Hepatocyte (in vitro differentiated cells): ENCODE measurements at regions not wholly inside any gene's neighbourhood (a gene's known extent, or its start where the extent isn't known, plus 50 kb on each side); places are given as distances from the start of the nearest gene placed in this dataset.

ENCODE experiments used
- DNase-seq: peaks from one replicate; pipeline ENCODE4 v3.0.0-alpha.2; 2016; ENCODE audit warnings: low spot score
- H2AFZ ChIP-seq: fragments of 200-600 bp; sonication (generic); 2 replicates; pipeline ENCODE4 v1.6.0; 2016; ENCODE audit warnings: antibody characterized with exemption, mild to moderate bottlenecking
- H3K27ac ChIP-seq: fragments of 200-600 bp; sonication (generic); 2 replicates; pipeline ENCODE4 v1.5.1; 2016; ENCODE audit warnings: mild to moderate bottlenecking
- H3K27me3 ChIP-seq: fragments of 200-600 bp; sonication (generic); 2 replicates; pipeline ENCODE4 v1.6.1; 2016
- H3K36me3 ChIP-seq: fragments of 200-600 bp; sonication (generic); replicated peaks from 2 replicates; pipeline ENCODE4 v1.5.1; 2016; ENCODE audit warnings: low read depth; ENCODE audit not compliant: insufficient read depth
- H3K4me1 ChIP-seq: fragments of 200-600 bp; sonication (generic); 2 replicates; pipeline ENCODE4 v1.5.1; 2016; ENCODE audit warnings: mild to moderate bottlenecking, moderate library complexity; ENCODE audit not compliant: insufficient read depth
- H3K4me2 ChIP-seq: fragments of 200-600 bp; sonication (generic); 2 replicates; pipeline ENCODE4 v1.6.0; 2016
- H3K4me3 ChIP-seq: fragments of 200-600 bp; sonication (generic); 2 replicates; pipeline ENCODE4 v1.5.1; 2016; ENCODE audit warnings: mild to moderate bottlenecking
- H3K79me2 ChIP-seq: fragments of 200-600 bp; sonication (generic); 2 replicates; pipeline ENCODE4 v1.6.0; 2017; ENCODE audit warnings: mild to moderate bottlenecking
- H3K9me2 ChIP-seq: fragments of 200-600 bp; sonication (generic); replicated peaks from 2 replicates; pipeline ENCODE4 v1.6.0; 2017; ENCODE audit warnings: mild to moderate bottlenecking; ENCODE audit not compliant: insufficient read depth
- H3K9me3 ChIP-seq: fragments of 200-600 bp; sonication (generic); 2 replicates; pipeline ENCODE4 v1.5.1; 2016; ENCODE audit warnings: low read depth, mild to moderate bottlenecking
- H4K20me1 ChIP-seq: fragments of 200-600 bp; sonication (generic); 2 replicates; pipeline ENCODE4 v1.6.0; 2016; ENCODE audit warnings: mild to moderate bottlenecking; ENCODE audit not compliant: insufficient read depth, poor library complexity, severe bottlenecking
- CTCF ChIP-seq: fragments of 200-600 bp; sonication (generic); IDR thresholded peaks from 2 replicates; pipeline ENCODE4 v1.5.1; 2016; ENCODE audit warnings: antibody characterized with exemption, mild to moderate bottlenecking; ENCODE audit not compliant: poor library complexity
- EZH2 ChIP-seq: fragments of 200-600 bp; sonication (generic); IDR thresholded peaks from 2 replicates; pipeline ENCODE4 v1.6.1; 2016; ENCODE audit warnings: antibody characterized with exemption, mild to moderate bottlenecking, borderline replicate concordance
- EZH2phosphoT487 ChIP-seq: fragments of 200-600 bp; sonication (generic); IDR thresholded peaks from one replicate; pipeline ENCODE4 v1.6.1; 2018; ENCODE audit warnings: antibody characterized with exemption, mild to moderate bottlenecking, low read depth, moderate library complexity; ENCODE audit not compliant: unreplicated experiment, severe bottlenecking
- WGBS: methylation state at CpG from one replicate; pipeline ENCODE4 v1.1.6; 2016; ENCODE audit warnings: low lambda C conversion rate; ENCODE audit errors: missing lambda C conversion rate; 5-methylcytosine and 5-hydroxymethylcytosine counted together

DNA sequence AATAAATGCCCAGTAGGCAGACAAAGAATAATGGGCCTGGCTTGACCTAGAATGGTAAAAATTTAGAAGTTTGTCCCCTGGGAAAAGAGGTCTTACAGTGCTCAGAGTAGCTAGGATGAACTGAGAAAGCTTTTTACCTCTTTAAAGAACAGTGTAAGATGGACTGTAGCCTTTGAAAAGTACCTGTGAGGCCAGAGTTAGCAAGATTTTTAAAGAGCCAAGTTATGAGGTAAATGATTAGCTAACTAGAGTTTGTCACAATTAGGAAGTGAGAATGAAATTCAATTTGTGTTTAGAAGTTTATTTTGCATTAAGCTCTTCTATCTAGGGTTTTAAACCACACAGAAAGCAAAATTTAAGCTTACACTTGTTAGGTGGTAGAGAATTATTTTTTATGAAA, 480.9 kb downstream of the ZIC1 start:
- no peaks in the 10 kb centered on the region for H3K36me3 ChIP-seq
- H3K27me3 ChIP-seq: no peaks in the 10 kb centered on the region
- H3K4me2 ChIP-seq: peak overlapping the region; percentile 19
- H3K4me1 ChIP-seq: no peaks in the 10 kb centered on the region
- no peaks in the 10 kb centered on the region for H3K9me3 ChIP-seq
- H2AFZ ChIP-seq: peak overlapping the region; percentile 17
- no peaks in the 10 kb centered on the region for H3K9me2 ChIP-seq
- H3K27ac ChIP-seq: no peak overlapping the region
- H4K20me1 ChIP-seq: no peaks in the 10 kb centered on the region
- no peak for DNase-seq
- no peaks in the 10 kb centered on the region for H3K79me2 ChIP-seq
- no peak overlapping the region for H3K4me3 ChIP-seq
- TF ChIP-seq EZH2 (no peak), EZH2phosphoT487 (no peak), CTCF (no peak)

DNA sequence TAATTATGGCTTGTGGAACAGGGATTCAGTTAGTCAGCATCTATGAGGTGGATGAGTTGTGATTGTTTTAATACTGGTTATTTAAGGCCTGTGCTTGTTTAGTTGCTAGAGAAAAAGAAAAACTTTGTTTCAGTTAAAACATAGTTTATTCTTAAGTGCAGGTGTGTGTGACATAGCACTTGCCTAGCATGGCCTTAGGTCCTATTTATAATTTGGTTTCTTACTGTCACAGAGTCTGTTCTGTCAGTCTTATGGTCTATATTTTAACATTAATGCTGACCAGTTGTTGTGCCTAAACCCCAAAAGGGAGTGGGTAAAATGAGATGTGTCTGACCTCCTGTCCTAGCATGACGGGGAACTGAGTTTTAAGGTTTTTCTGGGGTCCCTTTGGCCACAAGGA, 486.3 kb downstream of the ZIC1 start:
- TF ChIP-seq EZH2phosphoT487: no peak
- no peak for TF ChIP-seq EZH2
- no peak for TF ChIP-seq CTCF
- Histone ChIP-seq H3K4me1 (no peaks in the 10 kb centered on the region), H3K27ac (no peak overlapping the region), H4K20me1 (no peaks in the 10 kb centered on the region), H3K27me3 (no peaks in the 10 kb centered on the region), H3K36me3 (no peaks in the 10 kb centered on the region), H3K4me3 (no peak overlapping the region), H3K9me3 (no peaks in the 10 kb centered on the region), H3K9me2 (no peaks in the 10 kb centered on the region), H3K79me2 (no peaks in the 10 kb centered on the region), H2AFZ (no peak overlapping the region), H3K4me2 (no peak overlapping the region)
- 93% methylated on average over 1 of the region's 1 CpG for WGBS
- no peak for DNase-seq

DNA sequence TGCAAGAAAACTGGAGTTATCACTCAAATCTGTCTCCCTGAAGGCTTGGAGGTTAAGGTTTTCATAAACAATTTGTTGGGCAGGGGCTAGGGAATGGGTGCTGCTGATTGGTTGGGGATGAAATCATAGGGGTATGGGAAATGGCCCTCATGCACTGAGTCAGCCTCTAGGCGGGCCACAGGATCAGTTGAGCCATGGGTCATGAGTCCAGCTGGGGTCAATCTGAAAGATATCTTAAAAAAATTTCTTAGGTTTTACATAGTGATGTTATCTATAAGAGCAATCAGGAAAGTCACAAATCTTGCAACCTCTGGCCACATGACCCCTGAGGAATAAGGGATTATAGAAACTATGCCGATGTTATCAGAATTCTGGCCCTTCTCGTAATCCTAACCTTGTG, 491.7 kb downstream of the ZIC1 start:
- no peak overlapping the region for H2AFZ ChIP-seq
- H3K9me2 ChIP-seq: no peaks in the 10 kb centered on the region
- no peaks in the 10 kb centered on the region for H3K36me3 ChIP-seq
- no peaks in the 10 kb centered on the region for H3K27me3 ChIP-seq
- no peak overlapping the region for H3K27ac ChIP-seq
- no peaks in the 10 kb centered on the region for H3K9me3 ChIP-seq
- no peaks in the 10 kb centered on the region for H3K79me2 ChIP-seq
- TF ChIP-seq EZH2 (no peak), CTCF (no peak), EZH2phosphoT487 (no peak)
- no peak overlapping the region for H3K4me2 ChIP-seq
- no peaks in the 10 kb centered on the region for H3K4me1 ChIP-seq
- WGBS: 67% methylated on average over 3 of the region's 3 CpGs
- DNase-seq: no peak
- no peak overlapping the region for H3K4me3 ChIP-seq
- H4K20me1 ChIP-seq: no peaks in the 10 kb centered on the region

- no peaks in the 10 kb centered on the region for H4K20me1 ChIP-seq
- 43% methylated on average over 4 of the region's 4 CpGs for WGBS
- TF ChIP-seq EZH2phosphoT487: no peak
- TF ChIP-seq CTCF: no peak
- TF ChIP-seq EZH2: no peak
- no peaks in the 10 kb centered on the region for H3K9me2 ChIP-seq
- no peak overlapping the region for H3K4me2 ChIP-seq
- DNase-seq: no peak
- H3K27me3 ChIP-seq: no peaks in the 10 kb centered on the region
- H3K79me2 ChIP-seq: no peaks in the 10 kb centered on the region
- no peaks in the 10 kb centered on the region for H3K4me1 ChIP-seq
- no peak overlapping the region for H3K27ac ChIP-seq
- no peak overlapping the region for H3K4me3 ChIP-seq
- H3K9me3 ChIP-seq: no peaks in the 10 kb centered on the region
- no peaks in the 10 kb centered on the region for H3K36me3 ChIP-seq
- no peak overlapping the region for H2AFZ ChIP-seq
Observed at GRCh38 chr3:147903026-147903425, 493.9 kb downstream of the ZIC1 start.
